GM21723 (cell line): ENCODE measurements at regions not wholly inside any gene's neighbourhood (a gene's known extent, or its start where the extent isn't known, plus 50 kb on each side); places are given as distances from the start of the nearest gene placed in this dataset.
"Not testable (repeated sequence)": the region's sequence is repeated elsewhere in the genome, so short reads cannot be mapped to it uniquely, and the experiment has no call there.

Source experiments
- ATAC-seq: cut with Tn5 transposase; IDR thresholded peaks from one replicate; pipeline ENCODE4 v1.9.1; 2021; ENCODE audit warnings: mild to moderate bottlenecking, moderate library complexity; ENCODE audit not compliant: unreplicated experiment

- ATAC-seq: no peak
Observed at GRCh38 chr3:8336456-8336855, 165.2 kb upstream of the LMCD1 start.

GRCh38 chr3:8338424-8338823 lies 163.2 kb upstream of the LMCD1 start:
- no peak for ATAC-seq

- ATAC-seq: no peak
Observed at GRCh38 chr3:8341821-8342247, 159.8 kb upstream of the LMCD1 start.

GRCh38 chr3:8343058-8343457 lies 158.6 kb upstream of the LMCD1 start:
- ATAC-seq: no peak

GRCh38 chr3:8345398-8345797 lies 156.2 kb upstream of the LMCD1 start:
- no peak for ATAC-seq

GRCh38 chr3:8348076-8348475 lies 153.5 kb upstream of the LMCD1 start:
- ATAC-seq: no peak

- ATAC-seq: no peak
Observed at GRCh38 chr3:8352475-8352874, 149.1 kb upstream of the LMCD1 start.

- ATAC-seq: no peak
Observed at GRCh38 chr3:8353364-8353763, 148.3 kb upstream of the LMCD1 start.

GRCh38 chr3:8355346-8355745 lies 146.3 kb upstream of the LMCD1 start:
- no peak for ATAC-seq

- not testable (repeated sequence) for ATAC-seq
Observed at GRCh38 chr3:8356066-8356465, 145.6 kb upstream of the LMCD1 start.

GRCh38 chr3:8357859-8358258 lies 143.8 kb upstream of the LMCD1 start:
- ATAC-seq: no peak

GRCh38 chr3:8359133-8359532 lies 142.5 kb upstream of the LMCD1 start:
- no peak for ATAC-seq

- ATAC-seq: no peak
Observed at GRCh38 chr3:8363200-8363599, 138.4 kb upstream of the LMCD1 start.

- ATAC-seq: no peak
Observed at GRCh38 chr3:8365541-8365940, 136.1 kb upstream of the LMCD1 start.

GRCh38 chr3:8366219-8366810 lies 135.3 kb upstream of the LMCD1 start:
- no peak for ATAC-seq

GRCh38 chr3:8368598-8368997 lies 133.0 kb upstream of the LMCD1 start:
- ATAC-seq: no peak

- no peak for ATAC-seq
Observed at GRCh38 chr3:8369638-8370037, 132.0 kb upstream of the LMCD1 start.

- ATAC-seq: no peak
Observed at GRCh38 chr3:8371085-8371551, 130.5 kb upstream of the LMCD1 start.

GRCh38 chr3:8371960-8372463 lies 129.6 kb upstream of the LMCD1 start:
- no peak for ATAC-seq

- ATAC-seq: no peak
Observed at GRCh38 chr3:8380904-8381704, 120.5 kb upstream of the LMCD1 start.

- ATAC-seq: no peak
Observed at GRCh38 chr3:8385848-8386620, 115.6 kb upstream of the LMCD1 start.
